Ovary (tissue), 7 donors: ENCODE measurements at regions not wholly inside any gene's neighbourhood (a gene's known extent, or its start where the extent isn't known, plus 50 kb on each side); places are given as distances from the start of the nearest gene placed in this dataset.

Source experiments
- DNase-seq, 5 donors: peaks; one replicate each; pipeline ENCODE4 v3.0.0-alpha.2; 2019 to 2020
- H3K27ac ChIP-seq, 2 donors: fragments of 200-600 bp; one replicate each; pipeline versions ENCODE4 v1.5.1 to v1.8.0; 2019 to 2022
- H3K27me3 ChIP-seq: fragments of 200-600 bp; one replicate; pipeline ENCODE4 v1.8.0; 2022
- H3K36me3 ChIP-seq: fragments of 200-600 bp; sonication (generic); one replicate; pipeline ENCODE4 v1.5.1; 2019
- H3K4me1 ChIP-seq: one replicate; pipeline ENCODE4 v1.8.1; 2013; ENCODE audit warnings: mild to moderate bottlenecking, moderate library complexity; ENCODE audit not compliant: insufficient read depth
- H3K4me3 ChIP-seq: fragments of 200-600 bp; sonication (generic); one replicate; pipeline ENCODE4 v1.5.1; 2017
- H3K9me3 ChIP-seq, 2 donors: fragments of 200-600 bp in 1 of 2; sonication (generic) in 1 of 2; one replicate each; pipeline versions ENCODE4 v1.5.1 to v1.8.1; 2013 to 2019; ENCODE audit warnings: mild to moderate bottlenecking in 1 of 2, moderate library complexity in 1 of 2
- CTCF ChIP-seq, 3 donors: fragments of 450-650 bp in 2 of 3; fragments of 200-600 bp in 1 of 3; IDR thresholded peaks; one replicate each; pipeline versions ENCODE4 v1.5.1 to v1.8.0; 2016 to 2022; ENCODE audit warnings: antibody characterized with exemption in 3 of 3, mild to moderate bottlenecking in 1 of 3
- EP300 ChIP-seq: sonication (generic); formaldehyde crosslinking; IDR thresholded peaks from one replicate; pipeline ENCODE4 v1.6.1; 2017; ENCODE audit warnings: antibody characterized with exemption
- POLR2A ChIP-seq: fragments of 450-650 bp; IDR thresholded peaks from one replicate; pipeline ENCODE4 v1.6.1; 2017; ENCODE audit warnings: antibody characterized with exemption, mild to moderate bottlenecking, moderate library complexity
- WGBS, 3 donors: extraction: QIAGEN DNeasy Blood & Tissue Kit in 1 of 3; methylation state at CpG; one replicate each; pipeline versions ENCODE4 v1.1.5 to v1.1.7; 2013 to 2017; 5-methylcytosine and 5-hydroxymethylcytosine counted together
- intact Hi-C, 4 donors: fragments of 100-400 bp; cut with DNase I; formaldehyde crosslinking; loops; one replicate each; pipeline versions ENCODE4 v1.11.0 to v1.15.1; 2022 to 2023
- donor health status: DM: no; HTN: no; CAD: no; lungs with moderate emphysema.
- donor health status: DM: no; HTN: no; CAD: no.
- donor health status: Bipolar disorder and iron deficiency.
- donor health status: DM: no; HTN: no; CAD: no.
- donor health status: DM: yes; HTN: yes; CAD: no.

GRCh38 chr2:136209561-136210454, 91.9 kb upstream of the CXCR4 start:
- TF ChIP-seq EP300 = no peak
- no peak for TF ChIP-seq POLR2A
- no peak for TF ChIP-seq CTCF (IDR thresholded peaks at IDR 0.05)
- Histone ChIP-seq H3K27me3 (no peaks in the 10 kb centered on the region), H3K36me3 (no peaks in the 10 kb centered on the region), H3K4me3 (no peak overlapping the region), H3K4me1 (no peaks in the 10 kb centered on the region), H3K9me3 (no peaks in the 10 kb centered on the region), H3K27ac (no peak overlapping the region)
- no peak for DNase-seq
- intact Hi-C loops = no loop called here
- 74 to 81% (median 77%) methylated on average over 3 of the region's 3 CpGs for WGBS, 3 donors

GRCh38 chr2:136208682-136209420, 90.9 kb upstream of the CXCR4 start:
- TF ChIP-seq CTCF (IDR thresholded peaks at IDR 0.05) = no peak
- no peak for TF ChIP-seq POLR2A
- no peak for TF ChIP-seq EP300
- H3K9me3 ChIP-seq = no peaks in the 10 kb centered on the region
- no peak overlapping the region for H3K4me3 ChIP-seq
- intact Hi-C loops = no loop called here
- no peak overlapping the region for H3K27ac ChIP-seq
- no peaks in the 10 kb centered on the region for H3K36me3 ChIP-seq
- H3K4me1 ChIP-seq = no peaks in the 10 kb centered on the region
- DNase-seq = no peak
- no peaks in the 10 kb centered on the region for H3K27me3 ChIP-seq
- 64 to 71% (median 67%) methylated on average over 8 of the region's 8 CpGs for WGBS, 3 donors

GRCh38 chr2:136207665-136208064, 89.7 kb upstream of the CXCR4 start:
- no peak for TF ChIP-seq CTCF (IDR thresholded peaks at IDR 0.05)
- TF ChIP-seq EP300 = no peak
- TF ChIP-seq POLR2A = no peak
- H3K27ac ChIP-seq = no peak overlapping the region
- H3K27me3 ChIP-seq = no peaks in the 10 kb centered on the region
- H3K9me3 ChIP-seq = no peaks in the 10 kb centered on the region
- no peaks in the 10 kb centered on the region for H3K4me1 ChIP-seq
- H3K4me3 ChIP-seq = no peak overlapping the region
- no peak for DNase-seq
- intact Hi-C loops = no loop called here
- WGBS, 3 donors = 58 to 78% (median 60%) methylated on average over 2 of the region's 2 CpGs
- no peaks in the 10 kb centered on the region for H3K36me3 ChIP-seq

- WGBS, 3 donors = 64 to 74% (median 64%) methylated on average over 4 of the region's 4 CpGs
- Histone ChIP-seq H3K27me3 (no peaks in the 10 kb centered on the region), H3K27ac (no peak overlapping the region), H3K9me3 (no peaks in the 10 kb centered on the region), H3K36me3 (no peaks in the 10 kb centered on the region), H3K4me3 (no peak overlapping the region), H3K4me1 (no peaks in the 10 kb centered on the region)
- intact Hi-C loops = no loop called here
- TF ChIP-seq EP300 = no peak
- TF ChIP-seq CTCF (IDR thresholded peaks at IDR 0.05) = no peak
- TF ChIP-seq POLR2A = no peak
- DNase-seq = no peak
Observed at GRCh38 chr2:136207030-136207623, 89.2 kb upstream of the CXCR4 start.
